T-helper 2 cell (primary cell): ENCODE measurements at regions not wholly inside any gene's neighbourhood (a gene's known extent, or its start where the extent isn't known, plus 50 kb on each side); places are given as distances from the start of the nearest gene placed in this dataset.

Source experiments
- DNase-seq, 5 experiments: peaks; one replicate each; pipeline versions ENCODE4 v3.0.0 to v3.0.0-alpha.2; 2012 to 2022

GRCh38 chr3:166187237-166187636, 350.0 kb upstream of the BCHE start:
- no peak for DNase-seq

DNA sequence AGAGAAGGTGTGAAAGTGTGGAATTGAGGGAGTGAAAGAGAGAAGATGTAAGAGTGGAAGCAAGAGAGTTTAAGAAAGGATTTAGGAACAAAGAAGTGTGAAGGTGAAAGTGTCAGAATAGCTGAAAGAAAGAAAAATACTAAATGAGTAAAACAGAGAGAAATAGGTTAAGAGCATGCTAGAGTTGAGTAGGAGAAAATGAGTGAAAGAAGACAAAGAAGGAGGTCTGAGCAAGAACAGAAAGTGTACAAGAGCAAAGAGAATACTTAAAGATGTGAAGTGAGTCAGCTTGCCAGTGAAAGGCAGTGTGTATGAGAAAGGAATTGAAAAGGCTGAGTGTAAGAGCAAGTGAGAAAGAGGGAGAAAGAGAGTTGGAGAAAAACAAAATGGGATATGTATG, 348.8 kb upstream of the BCHE start:
- no peak for DNase-seq

GRCh38 chr3:166177130-166177529, 339.9 kb upstream of the BCHE start:
- no peak for DNase-seq

- DNase-seq: no peak
Observed at GRCh38 chr3:166171695-166172094, 334.5 kb upstream of the BCHE start.

GRCh38 chr3:166169681-166170080, 332.5 kb upstream of the BCHE start:
- no peak for DNase-seq

DNA sequence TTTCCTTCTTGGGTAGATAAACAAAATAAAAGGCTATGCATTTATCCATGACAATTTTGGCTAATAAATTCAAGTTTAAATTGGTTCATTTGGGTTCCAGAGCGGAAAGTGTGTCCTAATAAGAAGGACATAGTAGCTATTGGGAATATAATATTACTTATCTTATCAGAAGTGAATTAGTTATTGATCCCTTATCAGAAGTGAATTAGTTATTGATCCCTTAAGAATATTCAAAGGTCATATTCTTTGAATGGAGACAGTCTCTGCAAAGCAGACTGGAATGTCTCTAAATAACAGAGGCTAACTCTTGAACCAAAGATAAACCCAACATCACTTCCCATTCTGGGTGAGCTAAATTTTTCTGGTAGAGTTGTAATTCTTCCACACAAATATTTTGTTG, 290.7 kb upstream of the BCHE start:
- no peak for DNase-seq

- no peak for DNase-seq
Observed at GRCh38 chr3:166125179-166125578, 288.0 kb upstream of the BCHE start.

- DNase-seq: no peak
Observed at GRCh38 chr3:166123576-166123975, 286.4 kb upstream of the BCHE start.

GRCh38 chr3:166123088-166123487, 285.9 kb upstream of the BCHE start:
- no peak for DNase-seq

GRCh38 chr3:166118049-166118448, 280.8 kb upstream of the BCHE start:
- no peak for DNase-seq

GRCh38 chr3:166114448-166114847, 277.2 kb upstream of the BCHE start:
- no peak for DNase-seq

DNA sequence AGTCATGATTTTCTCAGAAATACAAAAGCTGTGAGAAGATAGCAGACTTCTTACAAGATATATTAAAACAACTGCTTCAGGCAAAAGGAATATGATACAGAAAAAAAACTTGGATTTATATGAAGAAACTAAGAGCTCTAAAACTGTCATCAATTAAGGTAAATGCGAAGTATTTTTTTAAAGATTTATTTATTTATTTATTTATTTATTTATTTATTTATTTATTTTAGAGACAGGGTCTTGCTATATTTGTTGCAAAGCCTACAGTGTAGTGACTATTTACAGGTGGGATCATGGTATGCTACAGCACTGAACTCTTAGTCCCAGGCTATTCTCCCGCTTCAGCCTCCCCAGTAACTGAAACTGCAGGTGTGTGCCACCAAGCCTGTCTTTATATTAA, 274.3 kb upstream of the BCHE start:
- no peak for DNase-seq

DNA sequence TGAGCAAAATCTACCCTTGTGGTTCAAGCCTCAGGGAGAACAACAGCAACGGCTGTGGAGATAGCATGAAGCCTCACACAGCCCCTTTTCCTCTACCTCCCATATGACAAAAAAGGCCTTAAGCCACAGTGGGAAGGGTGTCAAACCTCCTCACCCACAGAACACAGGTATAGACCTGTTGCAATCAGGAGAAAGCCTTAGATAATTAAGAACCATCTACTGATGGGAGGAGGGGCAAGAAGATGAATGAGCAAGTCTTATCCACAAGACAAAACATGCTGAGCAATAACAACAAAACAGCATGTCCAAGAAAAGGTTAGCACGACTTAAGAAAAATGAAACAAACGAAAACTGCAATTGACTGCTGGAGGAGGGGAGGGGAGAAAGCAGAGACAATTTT, 272.9 kb upstream of the BCHE start:
- no peak for DNase-seq

GRCh38 chr3:166104938-166105337, 267.7 kb upstream of the BCHE start:
- no peak for DNase-seq

- no peak for DNase-seq
Observed at GRCh38 chr3:166100730-166101129, 263.5 kb upstream of the BCHE start.

DNA sequence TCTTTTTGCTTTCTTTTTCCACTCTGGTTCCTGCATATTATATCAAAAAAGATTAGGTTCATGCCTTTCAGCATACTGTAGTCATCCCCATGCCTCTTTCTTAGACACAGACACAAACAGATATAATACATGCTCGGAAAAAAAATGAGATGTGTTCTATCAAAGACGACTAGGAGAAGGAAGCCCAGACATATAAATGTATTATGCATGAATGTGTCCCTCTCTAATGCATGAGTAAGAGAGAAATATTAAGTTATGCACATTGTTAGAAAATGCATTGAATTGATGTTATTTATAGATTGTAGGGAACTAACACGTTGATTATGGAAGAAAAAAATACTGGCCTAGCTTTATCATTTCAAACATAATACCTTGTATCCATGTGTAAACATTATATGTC, 252.4 kb upstream of the BCHE start:
- no peak for DNase-seq

GRCh38 chr3:166085164-166085856, 248.1 kb upstream of the BCHE start:
- DNase-seq: no peak

DNA sequence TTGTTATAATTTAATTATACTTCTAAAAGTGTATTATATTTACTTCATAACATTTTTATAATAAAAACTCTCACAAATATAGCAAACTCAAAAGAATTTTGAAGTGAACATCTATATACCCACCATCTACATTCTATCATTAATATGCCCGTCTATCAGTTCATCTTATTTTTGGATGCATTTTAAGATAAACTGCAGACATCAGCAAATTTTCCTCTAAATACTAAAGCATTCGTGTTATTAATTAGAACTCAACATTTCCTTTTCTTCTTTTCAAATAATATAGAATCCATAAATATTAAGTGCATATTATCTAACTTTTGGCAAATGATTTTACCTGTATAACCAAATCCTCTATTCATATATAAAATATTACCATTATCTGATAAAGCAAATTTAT, 242.9 kb upstream of the BCHE start:
- DNase-seq: no peak

DNA sequence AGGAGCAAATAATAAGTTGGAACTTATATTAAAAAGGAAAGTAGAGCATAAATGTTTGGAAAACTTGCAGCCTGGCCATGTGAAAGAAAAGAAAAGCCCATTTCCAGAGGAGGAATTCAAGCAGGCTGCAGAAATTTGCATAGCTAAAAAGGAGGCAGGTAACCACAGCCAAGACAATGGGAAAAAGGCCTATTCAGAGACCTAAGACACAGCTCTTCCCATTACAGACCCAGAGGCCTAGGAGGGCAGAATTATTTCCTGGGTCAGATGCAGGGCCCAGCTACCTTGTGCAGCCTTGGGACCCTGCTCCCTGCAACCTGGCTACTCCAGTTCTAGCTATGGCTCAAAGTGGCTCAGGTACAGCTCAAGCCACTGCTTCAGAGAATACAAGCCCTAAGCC, 234.6 kb upstream of the BCHE start:
- DNase-seq: no peak

- no peak for DNase-seq
Observed at GRCh38 chr3:166064476-166064875, 227.3 kb upstream of the BCHE start.

- DNase-seq: no peak
Observed at GRCh38 chr3:166060789-166061479, 223.7 kb upstream of the BCHE start.

DNA sequence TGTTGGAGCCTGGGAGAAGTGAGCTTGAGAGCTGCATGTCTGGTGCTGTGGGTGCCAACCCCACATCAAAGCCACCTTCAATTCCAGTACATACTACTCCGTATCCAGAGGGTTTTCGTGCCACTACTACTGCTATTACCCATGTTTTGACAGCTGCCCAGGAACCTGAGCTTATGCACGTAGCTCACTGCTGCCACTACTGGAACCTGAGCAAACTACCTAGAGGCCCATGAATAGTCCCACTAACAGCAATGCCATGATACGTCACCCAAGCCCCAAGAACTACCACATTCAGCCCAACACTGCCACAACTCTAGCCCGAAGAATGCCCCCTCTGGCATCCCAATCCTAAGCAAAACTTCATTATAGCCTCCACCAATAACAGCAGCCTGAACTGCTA, 215.2 kb upstream of the BCHE start:
- DNase-seq: no peak

- no peak for DNase-seq
Observed at GRCh38 chr3:166029507-166029906, 192.3 kb upstream of the BCHE start.

DNA sequence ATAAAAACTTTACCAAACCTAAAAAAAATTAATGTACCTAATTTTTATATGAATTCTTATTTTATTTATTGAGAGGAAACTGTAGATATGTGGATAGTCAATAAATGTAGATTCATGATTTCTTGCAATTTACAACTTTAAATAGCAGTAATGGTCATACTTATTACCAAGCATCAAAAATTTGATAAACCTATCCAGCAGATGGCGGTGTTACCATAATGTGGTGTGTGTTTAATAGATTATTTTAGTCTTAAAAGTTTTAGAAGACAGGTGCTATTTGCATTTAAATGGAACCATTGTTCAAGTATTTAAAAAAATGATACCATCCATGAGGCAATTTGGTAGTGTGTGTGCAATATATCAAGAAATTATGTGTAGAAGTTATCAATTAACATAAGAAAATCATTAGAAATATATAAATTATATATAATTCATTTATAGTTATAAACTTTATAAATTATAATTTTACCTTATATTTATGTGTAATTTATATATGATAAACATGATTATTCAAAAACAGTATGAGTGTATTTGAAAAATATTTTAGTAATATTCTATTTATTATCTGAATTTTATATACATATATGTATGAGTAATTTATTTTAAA, 176.0 kb upstream of the BCHE start:
- no peak for DNase-seq
